ENCODE measurements at regions not wholly inside any gene's neighbourhood (a gene's known extent, or its start where the extent isn't known, plus 50 kb on each side); places are given as distances from the start of the nearest gene placed in this dataset.

DNA sequence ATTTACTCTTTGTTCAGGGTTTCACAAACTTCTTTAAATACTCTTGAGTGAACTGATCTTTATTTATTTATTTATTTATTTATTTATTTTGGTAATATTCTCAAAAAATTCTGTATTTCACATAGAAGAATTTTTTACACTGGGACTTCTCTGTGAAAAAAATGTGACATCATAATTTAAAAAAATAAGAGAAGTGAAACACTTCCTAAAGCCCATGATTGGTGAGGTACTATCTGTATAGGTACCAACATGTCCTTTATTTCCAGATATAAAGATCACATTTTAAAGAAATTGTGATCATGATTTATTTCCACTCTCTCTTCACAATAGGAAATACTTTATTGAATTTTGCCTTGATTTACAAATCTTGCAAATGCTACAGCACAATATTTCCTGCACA lies 497.1 kb downstream of the FAT4 start:
- H3K36me3 ChIP-seq (ENCODE audit: insufficient read depth, low read length): no peaks in the 10 kb centered on the region
- no peak overlapping the region for H3K4me2 ChIP-seq (ENCODE audit: low read depth, low read length, poor library complexity, severe bottlenecking)
- H2AFZ ChIP-seq (ENCODE audit: low read length): no peak overlapping the region
- H3K9me3 ChIP-seq (ENCODE audit: low read length): 0 out of 2 replicates have a peak, but pooled peaks cover 3% of the 10 kb centered on the region
- no peaks in the 10 kb centered on the region for H3K27me3 ChIP-seq (ENCODE audit: low read length)
- no peak overlapping the region for H3K4me3 ChIP-seq (ENCODE audit: low read length)
- no peaks in the 10 kb centered on the region for H3K79me2 ChIP-seq (ENCODE audit: low read length)
- no peaks in the 10 kb centered on the region for H3K4me1 ChIP-seq (ENCODE audit: low read length)
- no peak for DNase-seq
- H4K20me1 ChIP-seq (ENCODE audit: insufficient read depth, low read depth, low read length): no peaks in the 10 kb centered on the region
- no peaks in the 10 kb centered on the region for H3K9me2 ChIP-seq (replicated peaks; ENCODE audit: insufficient read depth, low read length)
- H3K27ac ChIP-seq (ENCODE audit: low read length): no peak overlapping the region
- H3K9ac ChIP-seq (ENCODE audit: low read length): no peak overlapping the region

DNA sequence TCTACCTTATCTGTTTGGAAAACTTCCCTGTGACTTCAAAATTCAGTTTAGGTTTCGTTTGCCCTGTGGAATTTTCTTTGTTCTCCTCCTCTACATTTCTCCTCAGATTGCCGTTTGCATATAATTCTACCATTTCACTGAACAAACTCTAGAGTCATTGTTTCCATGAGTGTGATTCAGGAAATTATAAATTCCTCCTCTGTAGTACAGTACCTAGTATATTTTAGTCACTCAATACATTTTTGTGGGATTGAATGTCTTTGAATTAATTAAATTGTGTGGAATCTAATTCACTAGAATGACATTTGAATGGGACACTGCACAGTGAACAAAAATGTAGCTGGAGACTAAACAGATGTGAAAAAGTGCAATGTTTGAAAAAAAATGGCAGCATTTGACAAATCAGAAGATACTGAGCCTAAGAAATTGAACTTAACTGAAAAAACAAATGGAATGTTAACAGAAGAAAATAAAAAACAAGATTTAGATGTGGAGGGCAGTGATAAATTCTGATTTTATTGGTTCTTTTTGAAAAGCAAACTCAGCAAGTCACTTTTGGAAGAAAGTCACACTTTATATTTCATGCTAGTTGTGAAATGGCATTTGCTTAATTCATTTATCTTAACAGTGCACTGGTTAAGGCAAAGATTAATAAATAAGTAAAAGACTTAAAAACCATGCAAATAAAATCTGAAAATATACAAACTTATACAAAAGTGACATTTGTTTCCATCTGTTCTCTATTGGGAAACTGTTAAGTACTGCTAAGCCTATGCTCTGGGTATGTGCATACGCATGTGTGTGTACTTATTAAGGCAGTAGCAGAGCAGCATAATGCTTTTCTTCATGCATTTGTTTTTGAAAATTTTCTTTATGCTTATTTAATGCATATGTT lies 512.3 kb downstream of the FAT4 start:
- Histone ChIP-seq H3K9me3 (ENCODE audit: low read length) (peaks cover under 1% of the 10 kb centered on the region; the same call in 1 of the 2 replicates), H3K27me3 (ENCODE audit: low read length) (no peaks in the 10 kb centered on the region), H4K20me1 (ENCODE audit: insufficient read depth, low read depth, low read length) (no peaks in the 10 kb centered on the region), H3K9ac (ENCODE audit: low read length) (no peak overlapping the region), H3K9me2 (replicated peaks; ENCODE audit: insufficient read depth, low read length) (no peaks in the 10 kb centered on the region), H3K4me3 (ENCODE audit: low read length) (no peak overlapping the region), H3K79me2 (ENCODE audit: low read length) (no peaks in the 10 kb centered on the region), H3K4me2 (ENCODE audit: low read depth, low read length, poor library complexity, severe bottlenecking) (no peak overlapping the region), H3K4me1 (ENCODE audit: low read length) (no peaks in the 10 kb centered on the region), H2AFZ (ENCODE audit: low read length) (no peak overlapping the region), H3K27ac (ENCODE audit: low read length) (no peak overlapping the region), H3K36me3 (ENCODE audit: insufficient read depth, low read length) (no peaks in the 10 kb centered on the region)
- no peak for DNase-seq

DNA sequence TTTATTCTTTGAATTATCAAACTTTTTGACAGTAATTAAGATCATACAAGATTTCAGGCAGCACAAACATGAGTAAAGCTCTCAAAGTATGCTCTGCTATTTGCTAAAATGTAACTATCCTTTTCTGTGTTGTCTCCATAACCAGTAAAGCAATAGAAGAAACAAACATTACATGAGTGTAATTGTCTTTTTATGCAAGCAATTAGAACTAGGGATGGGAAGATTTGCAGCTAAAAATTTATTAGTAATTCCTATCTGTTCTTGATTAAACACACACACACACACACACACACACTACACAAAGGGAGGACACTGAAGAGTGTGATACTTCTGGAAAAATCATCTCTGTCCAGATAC lies 512.9 kb downstream of the FAT4 start:
- no peak overlapping the region for H3K27ac ChIP-seq (ENCODE audit: low read length)
- DNase-seq: no peak

DNA sequence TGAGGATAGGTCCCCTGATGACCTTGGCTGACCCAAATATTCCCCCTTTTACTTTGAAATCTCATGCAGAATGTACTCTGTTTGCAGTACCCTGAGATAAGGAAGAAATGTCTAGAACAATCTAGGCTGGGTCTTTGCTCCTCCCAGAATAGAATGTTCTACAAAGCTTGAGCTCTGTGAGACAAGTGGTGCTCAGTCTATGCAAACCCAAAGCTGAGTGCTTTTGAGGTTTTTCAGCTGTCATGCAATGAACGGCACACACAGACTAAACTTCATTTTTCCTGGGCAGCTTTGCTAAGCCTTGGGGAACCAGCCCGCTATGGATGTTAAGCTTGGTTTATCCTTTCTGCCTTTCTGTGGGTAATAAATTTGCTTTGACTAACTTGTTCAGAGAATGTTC lies 513.6 kb downstream of the FAT4 start:
- Histone ChIP-seq H3K9me3 (ENCODE audit: low read length) (no peaks in the 10 kb centered on the region; the same call in 1 of the 2 replicates), H3K9me2 (replicated peaks; ENCODE audit: insufficient read depth, low read length) (no peaks in the 10 kb centered on the region), H3K4me2 (ENCODE audit: low read depth, low read length, poor library complexity, severe bottlenecking) (no peak overlapping the region), H3K27me3 (ENCODE audit: low read length) (no peaks in the 10 kb centered on the region), H3K27ac (ENCODE audit: low read length) (no peak overlapping the region), H3K9ac (ENCODE audit: low read length) (no peak overlapping the region), H3K36me3 (ENCODE audit: insufficient read depth, low read length) (no peaks in the 10 kb centered on the region), H2AFZ (ENCODE audit: low read length) (no peak overlapping the region), H3K4me3 (ENCODE audit: low read length) (no peak overlapping the region), H4K20me1 (ENCODE audit: insufficient read depth, low read depth, low read length) (no peaks in the 10 kb centered on the region), H3K4me1 (ENCODE audit: low read length) (no peaks in the 10 kb centered on the region), H3K79me2 (ENCODE audit: low read length) (no peaks in the 10 kb centered on the region)
- no peak for DNase-seq

More for the DNA sequence above, 512.9 kb downstream of the FAT4 start:
- H3K9ac ChIP-seq (ENCODE audit: low read length): no peak overlapping the region
- H4K20me1 ChIP-seq (ENCODE audit: insufficient read depth, low read depth, low read length): no peaks in the 10 kb centered on the region
- no peak overlapping the region for H2AFZ ChIP-seq (ENCODE audit: low read length)
- H3K27me3 ChIP-seq (ENCODE audit: low read length): no peaks in the 10 kb centered on the region
- H3K4me2 ChIP-seq (ENCODE audit: low read depth, low read length, poor library complexity, severe bottlenecking): no peak overlapping the region
- no peaks in the 10 kb centered on the region for H3K4me1 ChIP-seq (ENCODE audit: low read length)
- no peaks in the 10 kb centered on the region for H3K79me2 ChIP-seq (ENCODE audit: low read length)
- H3K9me3 ChIP-seq (ENCODE audit: low read length): no peaks in the 10 kb centered on the region; the same call in 1 of the 2 replicates
- H3K36me3 ChIP-seq (ENCODE audit: insufficient read depth, low read length): no peaks in the 10 kb centered on the region
- H3K9me2 ChIP-seq (replicated peaks; ENCODE audit: insufficient read depth, low read length): no peaks in the 10 kb centered on the region
- H3K4me3 ChIP-seq (ENCODE audit: low read length): no peak overlapping the region

DNA sequence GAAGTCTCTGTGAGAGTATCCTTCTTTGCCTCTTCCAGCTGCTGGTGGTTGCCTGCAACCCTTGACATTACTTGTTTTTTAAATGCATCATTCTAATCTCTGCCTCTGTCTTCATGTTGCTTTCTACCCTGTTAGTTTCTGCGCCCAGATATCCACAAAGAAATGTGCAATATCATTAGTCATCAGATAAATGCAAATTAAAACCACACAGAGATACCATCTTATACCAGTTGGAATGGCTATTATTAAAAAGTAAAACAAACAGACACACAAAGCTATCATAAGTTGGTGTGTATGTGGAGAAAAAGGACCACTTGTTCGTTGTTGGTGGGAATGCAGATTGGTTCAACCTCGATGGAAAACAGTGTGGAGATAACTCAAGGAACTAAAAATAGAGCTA lies 517.4 kb downstream of the FAT4 start:
- Histone ChIP-seq H3K9me2 (replicated peaks; ENCODE audit: insufficient read depth, low read length) (no peaks in the 10 kb centered on the region), H3K27me3 (ENCODE audit: low read length) (no peaks in the 10 kb centered on the region), H3K4me3 (ENCODE audit: low read length) (no peak overlapping the region), H3K4me1 (ENCODE audit: low read length) (no peaks in the 10 kb centered on the region), H2AFZ (ENCODE audit: low read length) (no peak overlapping the region), H3K9me3 (ENCODE audit: low read length) (peaks cover 9% of the 10 kb centered on the region; the same call in 1 of the 2 replicates), H3K36me3 (ENCODE audit: insufficient read depth, low read length) (no peaks in the 10 kb centered on the region), H3K4me2 (ENCODE audit: low read depth, low read length, poor library complexity, severe bottlenecking) (no peak overlapping the region), H3K27ac (ENCODE audit: low read length) (no peak overlapping the region), H3K9ac (ENCODE audit: low read length) (no peak overlapping the region), H4K20me1 (ENCODE audit: insufficient read depth, low read depth, low read length) (no peaks in the 10 kb centered on the region), H3K79me2 (ENCODE audit: low read length) (no peaks in the 10 kb centered on the region)
- DNase-seq: no peak

DNA sequence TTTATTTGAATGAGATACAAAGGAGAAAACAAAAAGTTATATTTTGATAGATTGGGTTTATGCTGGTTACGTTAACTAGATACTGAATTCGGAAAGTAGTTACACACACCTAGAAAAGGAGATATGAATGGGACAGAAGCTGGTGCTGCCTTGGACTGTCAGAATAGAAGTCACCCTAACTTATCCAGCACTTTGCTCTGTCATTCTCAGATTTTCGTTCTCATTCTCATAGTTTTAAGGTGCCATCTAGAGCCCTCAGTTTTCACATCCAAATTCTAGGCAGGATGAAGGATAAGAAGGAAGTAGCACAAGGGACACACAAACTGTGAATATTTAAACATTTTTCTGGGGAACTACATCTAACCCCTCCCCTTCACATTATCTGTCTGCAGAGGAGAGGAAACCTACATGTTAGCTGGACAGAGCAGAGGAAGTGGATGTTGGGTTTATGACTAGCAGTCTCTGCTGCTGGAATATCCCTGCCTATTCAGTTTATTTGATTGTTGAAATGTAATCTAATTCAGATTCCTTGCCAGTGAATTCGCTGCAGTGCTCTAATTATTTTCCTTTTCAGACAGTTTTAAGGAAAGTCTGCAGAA lies 521.9 kb downstream of the FAT4 start:
- Histone ChIP-seq H4K20me1 (ENCODE audit: insufficient read depth, low read depth, low read length) (no peaks in the 10 kb centered on the region), H3K27me3 (ENCODE audit: low read length) (no peaks in the 10 kb centered on the region), H3K79me2 (ENCODE audit: low read length) (no peaks in the 10 kb centered on the region), H3K4me2 (ENCODE audit: low read depth, low read length, poor library complexity, severe bottlenecking) (no peak overlapping the region), H3K9me2 (replicated peaks; ENCODE audit: insufficient read depth, low read length) (no peaks in the 10 kb centered on the region), H3K4me3 (ENCODE audit: low read length) (no peak overlapping the region), H3K27ac (ENCODE audit: low read length) (no peak overlapping the region), H3K9me3 (ENCODE audit: low read length) (peaks cover 19% of the 10 kb centered on the region; the same call in 1 of the 2 replicates), H2AFZ (ENCODE audit: low read length) (no peak overlapping the region), H3K4me1 (ENCODE audit: low read length) (no peaks in the 10 kb centered on the region), H3K9ac (ENCODE audit: low read length) (no peak overlapping the region), H3K36me3 (ENCODE audit: insufficient read depth, low read length) (no peaks in the 10 kb centered on the region)
- DNase-seq: no peak

DNA sequence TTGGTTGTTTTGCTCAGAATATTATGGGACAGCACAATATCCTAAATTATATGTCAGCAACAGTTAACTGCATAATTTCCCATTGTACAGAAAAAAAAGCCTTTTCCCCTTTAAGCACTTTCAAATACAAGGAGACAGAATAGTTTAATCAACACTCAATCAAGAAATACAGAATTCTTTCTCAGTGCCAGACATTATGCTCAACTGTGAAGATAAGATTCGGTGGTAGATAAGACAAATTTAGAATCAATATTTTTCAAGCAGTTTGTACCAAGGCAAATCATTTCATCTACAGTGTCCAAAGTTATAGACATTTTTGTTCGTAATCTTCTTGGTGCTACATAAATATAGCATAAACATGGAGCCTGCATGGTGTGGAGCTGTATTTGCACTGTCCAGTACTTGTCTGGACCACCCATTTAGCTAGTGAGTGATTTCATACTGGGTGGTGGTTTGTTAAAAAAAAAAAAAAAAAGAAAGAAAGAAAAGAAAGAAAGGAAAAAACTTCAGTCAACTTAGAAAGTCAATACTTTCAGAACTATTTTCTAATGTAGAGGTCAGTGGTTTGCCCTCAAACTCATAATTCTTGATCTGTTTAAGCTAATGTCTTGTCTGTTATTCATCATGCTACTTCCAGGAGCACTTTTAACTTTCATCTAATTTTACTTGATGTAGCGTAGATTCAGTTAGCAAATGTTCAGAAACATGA lies 522.9 kb downstream of the FAT4 start:
- Histone ChIP-seq H3K27me3 (ENCODE audit: low read length) (no peaks in the 10 kb centered on the region), H3K9me3 (ENCODE audit: low read length) (peaks cover 19% of the 10 kb centered on the region; the same call in 1 of the 2 replicates), H3K4me1 (ENCODE audit: low read length) (no peaks in the 10 kb centered on the region), H3K4me2 (ENCODE audit: low read depth, low read length, poor library complexity, severe bottlenecking) (no peak overlapping the region), H4K20me1 (ENCODE audit: insufficient read depth, low read depth, low read length) (no peaks in the 10 kb centered on the region), H2AFZ (ENCODE audit: low read length) (no peak overlapping the region), H3K4me3 (ENCODE audit: low read length) (no peak overlapping the region), H3K36me3 (ENCODE audit: insufficient read depth, low read length) (no peaks in the 10 kb centered on the region), H3K9ac (ENCODE audit: low read length) (no peak overlapping the region), H3K79me2 (ENCODE audit: low read length) (no peaks in the 10 kb centered on the region), H3K27ac (ENCODE audit: low read length) (no peak overlapping the region), H3K9me2 (replicated peaks; ENCODE audit: insufficient read depth, low read length) (no peaks in the 10 kb centered on the region)
- no peak for DNase-seq

DNA sequence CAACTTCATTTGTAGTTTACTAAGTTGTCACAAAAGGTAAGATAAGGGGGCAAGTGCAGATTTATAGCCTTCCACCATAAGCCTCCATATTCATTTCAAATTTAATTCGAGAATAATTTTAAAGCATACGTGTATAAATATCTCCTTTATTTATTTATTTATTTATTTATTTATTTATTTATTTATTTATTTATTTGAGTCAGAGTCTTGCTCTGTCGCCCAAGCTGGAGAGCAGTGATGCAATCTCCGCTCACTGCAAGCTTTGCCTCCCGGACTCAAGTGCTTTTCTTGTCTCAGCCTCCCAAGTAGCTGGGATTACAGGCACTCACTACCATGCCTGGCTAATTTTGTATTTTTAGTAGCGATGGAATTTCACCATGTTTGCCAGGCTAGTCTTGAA lies 523.4 kb downstream of the FAT4 start:
- Histone ChIP-seq H3K36me3 (ENCODE audit: insufficient read depth, low read length) (no peaks in the 10 kb centered on the region), H4K20me1 (ENCODE audit: insufficient read depth, low read depth, low read length) (no peaks in the 10 kb centered on the region), H2AFZ (ENCODE audit: low read length) (no peak overlapping the region), H3K79me2 (ENCODE audit: low read length) (no peaks in the 10 kb centered on the region), H3K27me3 (ENCODE audit: low read length) (no peaks in the 10 kb centered on the region), H3K4me1 (ENCODE audit: low read length) (no peaks in the 10 kb centered on the region), H3K9ac (ENCODE audit: low read length) (no peak overlapping the region), H3K4me3 (ENCODE audit: low read length) (no peak overlapping the region), H3K4me2 (ENCODE audit: low read depth, low read length, poor library complexity, severe bottlenecking) (no peak overlapping the region), H3K27ac (ENCODE audit: low read length) (no peak overlapping the region), H3K9me2 (replicated peaks; ENCODE audit: insufficient read depth, low read length) (no peaks in the 10 kb centered on the region), H3K9me3 (ENCODE audit: low read length) (peaks cover 19% of the 10 kb centered on the region; the same call in 1 of the 2 replicates)
- no peak for DNase-seq

Measured in Karpas-422 (cell line).